HS-5 (cell line): ENCODE measurements at regions not wholly inside any gene's neighbourhood (a gene's known extent, or its start where the extent isn't known, plus 50 kb on each side); places are given as distances from the start of the nearest gene placed in this dataset.

Experiments
- DNase-seq: peaks from one replicate; pipeline ENCODE4 v3.0.0-alpha.2; 2012; ENCODE audit warnings: low read depth

DNA sequence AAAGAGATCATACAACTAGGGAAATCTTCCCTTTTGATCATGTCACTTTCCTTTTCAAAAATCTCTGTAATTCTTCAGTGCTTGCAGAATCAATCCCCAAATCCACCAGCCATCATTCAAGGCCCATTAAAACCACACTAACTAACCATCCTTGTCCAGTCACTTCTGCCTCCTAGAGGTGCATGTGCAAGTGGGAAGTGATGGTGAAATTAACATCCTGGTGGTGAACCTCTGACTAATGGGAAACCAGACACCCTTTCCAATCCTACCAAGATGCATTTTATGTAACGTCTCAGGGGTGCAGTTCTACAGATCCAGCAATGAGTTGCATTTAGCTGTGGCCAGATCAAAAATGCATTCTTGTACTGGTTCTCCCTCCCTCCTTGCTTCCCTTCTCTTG, 341.8 kb downstream of the RAPGEF2 start:
- DNase-seq, result no peak

GRCh38 chr4:159445692-159446091, 342.8 kb downstream of the RAPGEF2 start:
- no peak for DNase-seq

GRCh38 chr4:159446266-159446976, 343.5 kb downstream of the RAPGEF2 start:
- DNase-seq, result peak; percentile 33

GRCh38 chr4:159447296-159447695, 344.4 kb downstream of the RAPGEF2 start:
- no peak for DNase-seq

- no peak for DNase-seq
Observed at GRCh38 chr4:159451006-159451405, 348.1 kb downstream of the RAPGEF2 start.

DNA sequence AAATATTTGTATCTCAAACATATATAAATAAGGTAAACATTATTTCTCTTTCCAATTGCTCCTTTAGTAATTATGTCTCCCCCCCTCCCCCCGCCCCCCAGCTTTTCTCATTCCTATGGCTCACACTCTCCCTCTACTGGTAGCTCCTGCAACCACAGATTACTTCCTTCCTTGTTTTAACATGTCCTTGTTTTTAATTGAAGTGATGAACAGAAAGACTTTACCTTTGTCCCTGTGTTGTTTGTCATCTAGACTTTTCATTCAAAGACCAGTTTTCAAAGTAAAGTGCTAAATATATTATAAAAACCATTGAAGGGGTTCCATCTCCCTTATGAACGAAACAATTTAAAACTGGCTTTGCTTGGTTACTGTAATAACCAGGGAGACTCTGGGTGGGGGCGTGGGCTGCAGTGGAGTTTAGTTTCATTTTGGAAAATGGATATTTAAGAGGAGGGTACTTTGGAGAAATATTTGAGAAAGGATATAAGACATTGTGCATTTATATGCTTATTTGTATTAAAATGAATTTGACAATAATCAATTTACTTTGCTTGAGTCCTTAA, 352.9 kb downstream of the RAPGEF2 start:
- no peak for DNase-seq

DNA sequence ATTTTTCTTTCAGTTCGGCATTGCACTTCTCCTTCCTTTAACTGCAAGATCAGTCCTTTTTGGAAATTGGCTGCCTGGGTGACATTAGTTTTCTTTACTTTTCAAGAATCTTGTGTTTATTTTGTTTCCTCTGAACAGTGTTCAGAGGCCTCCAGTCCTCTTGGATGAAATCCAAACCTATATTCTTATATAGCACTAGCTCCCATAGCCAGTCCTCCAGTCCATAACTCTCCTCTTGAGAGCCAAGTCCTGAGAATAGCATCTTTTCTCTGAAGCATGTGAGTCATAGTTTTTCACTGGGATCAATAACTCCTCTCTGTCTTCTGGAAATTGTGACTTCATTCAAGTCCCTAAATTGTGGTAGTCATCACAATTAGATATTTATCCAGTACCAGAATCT, 357.5 kb downstream of the RAPGEF2 start:
- DNase-seq, result no peak

DNA sequence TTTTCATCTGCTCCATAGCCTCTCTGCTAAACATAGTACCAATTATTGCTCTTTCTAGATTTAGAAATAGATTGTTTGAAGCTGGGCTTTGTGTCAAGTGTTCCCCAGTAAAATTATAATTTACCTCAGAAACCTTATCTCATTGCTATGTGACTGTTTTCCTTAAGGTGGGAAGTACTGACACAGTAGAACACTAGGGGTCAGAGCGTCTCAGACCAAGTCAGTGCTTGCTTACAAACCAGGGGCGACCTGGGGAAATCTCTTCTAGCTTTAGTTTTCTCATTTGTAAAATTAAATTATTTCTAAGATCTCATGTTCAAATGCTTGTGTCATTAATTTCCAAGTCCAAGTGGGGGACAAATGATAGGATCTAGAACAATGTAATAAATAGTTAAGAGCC, 360.4 kb downstream of the RAPGEF2 start:
- no peak for DNase-seq

DNA sequence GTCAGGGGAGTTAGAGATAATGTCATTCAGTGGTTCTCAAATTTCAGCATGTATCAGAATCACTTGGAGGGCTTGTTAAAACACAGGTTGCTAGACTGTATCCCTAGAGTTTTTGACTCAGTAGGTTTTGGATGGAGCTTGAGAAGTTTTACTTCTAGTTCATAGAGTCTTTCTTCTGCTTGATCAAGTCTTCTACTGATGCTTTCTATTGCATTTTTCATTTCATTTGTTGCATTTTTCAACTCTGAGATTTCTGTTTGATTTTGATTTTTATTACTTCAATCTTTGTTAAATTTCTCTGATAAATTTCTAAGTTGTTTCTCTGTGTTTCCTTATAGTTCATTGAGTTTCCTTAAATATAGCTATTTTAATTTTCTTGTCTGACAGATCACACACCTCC, 361.4 kb downstream of the RAPGEF2 start:
- DNase-seq, result no peak

DNA sequence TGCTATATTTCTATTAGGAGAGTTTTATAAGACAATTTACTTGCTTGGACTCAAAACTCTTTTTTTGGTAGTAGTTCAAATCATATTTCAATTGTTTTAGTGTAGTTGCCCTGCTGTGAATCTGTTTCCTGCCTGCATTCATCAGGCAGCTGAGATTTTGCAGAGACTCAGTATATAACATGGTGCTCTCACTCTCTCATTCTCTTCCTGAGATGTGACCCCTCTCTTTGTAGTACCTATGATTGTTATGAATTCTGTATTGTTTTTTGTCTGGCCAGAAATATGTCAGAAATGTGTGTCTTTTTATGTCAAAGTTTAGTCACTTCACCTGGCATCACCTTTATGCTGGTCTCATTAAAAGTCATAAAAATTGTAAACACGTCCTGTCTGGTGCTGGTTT, 374.0 kb downstream of the RAPGEF2 start:
- DNase-seq, result no peak

DNA sequence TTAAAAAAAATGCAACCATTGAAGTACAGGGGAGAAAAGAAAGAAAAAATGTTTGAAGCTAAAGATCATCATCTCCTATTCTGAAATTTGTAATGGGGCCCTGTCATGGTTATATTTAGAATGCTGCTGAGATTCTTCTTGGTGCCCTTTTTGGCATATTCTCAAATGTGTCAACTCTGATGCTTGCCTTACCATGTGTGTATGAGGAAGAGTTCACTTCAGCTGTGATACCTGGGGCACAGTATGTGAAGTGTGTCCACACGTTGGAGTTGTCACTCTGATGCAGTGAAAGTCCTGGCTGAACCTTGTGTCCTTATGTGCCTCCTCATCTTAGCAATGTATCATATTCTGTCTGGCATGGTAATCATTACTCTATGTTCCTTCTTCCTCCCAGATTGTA, 377.9 kb downstream of the RAPGEF2 start:
- no peak for DNase-seq

- no peak for DNase-seq
Observed at GRCh38 chr4:159481936-159482335, 379.1 kb downstream of the RAPGEF2 start.

GRCh38 chr4:159483110-159483781, 380.4 kb downstream of the RAPGEF2 start:
- DNase-seq, result no peak

GRCh38 chr4:159483782-159484741, 381.2 kb downstream of the RAPGEF2 start:
- DNase-seq, result no peak

GRCh38 chr4:159484864-159485263, 382.0 kb downstream of the RAPGEF2 start:
- no peak for DNase-seq

DNA sequence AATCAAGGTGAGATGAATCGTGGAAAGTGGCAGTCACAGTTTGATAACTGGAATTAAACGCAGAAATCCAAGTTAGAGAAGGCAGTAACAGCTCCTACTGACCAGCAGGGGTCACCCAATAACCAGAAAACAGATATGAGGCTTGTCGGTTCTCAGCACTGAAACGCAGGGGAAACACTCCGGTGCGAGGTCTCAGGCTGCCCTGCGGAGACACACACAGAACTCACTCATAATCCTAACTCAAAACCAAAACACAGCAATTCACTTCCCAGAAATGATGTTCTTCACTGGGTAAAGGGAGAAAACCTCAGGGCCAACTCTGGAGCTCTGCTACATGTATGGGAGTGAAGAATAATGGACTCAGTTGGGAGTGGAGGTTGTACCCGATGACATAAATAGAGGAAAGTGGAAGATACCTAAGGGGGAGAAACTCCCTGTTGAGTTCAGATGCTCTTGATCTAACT, 384.4 kb downstream of the RAPGEF2 start:
- DNase-seq, result peak; percentile 42

DNA sequence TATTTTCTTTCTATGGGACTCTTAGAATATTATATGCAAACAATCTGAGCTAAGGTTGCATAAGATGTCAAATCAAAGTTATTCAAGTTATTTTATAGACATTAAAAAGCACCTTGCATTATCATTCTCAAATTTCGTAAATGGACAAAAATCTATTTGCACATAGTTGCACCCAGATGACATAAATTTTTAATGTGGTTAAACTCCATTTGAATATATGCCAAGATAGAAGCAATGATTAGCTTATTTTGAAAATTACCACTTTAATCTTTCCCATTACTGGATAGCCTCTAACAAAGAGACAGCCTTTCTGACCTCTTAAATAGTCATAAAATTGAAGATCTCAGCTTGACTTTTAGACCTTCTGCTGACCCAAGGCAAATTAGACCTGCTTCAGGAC, 386.8 kb downstream of the RAPGEF2 start:
- no peak for DNase-seq

DNA sequence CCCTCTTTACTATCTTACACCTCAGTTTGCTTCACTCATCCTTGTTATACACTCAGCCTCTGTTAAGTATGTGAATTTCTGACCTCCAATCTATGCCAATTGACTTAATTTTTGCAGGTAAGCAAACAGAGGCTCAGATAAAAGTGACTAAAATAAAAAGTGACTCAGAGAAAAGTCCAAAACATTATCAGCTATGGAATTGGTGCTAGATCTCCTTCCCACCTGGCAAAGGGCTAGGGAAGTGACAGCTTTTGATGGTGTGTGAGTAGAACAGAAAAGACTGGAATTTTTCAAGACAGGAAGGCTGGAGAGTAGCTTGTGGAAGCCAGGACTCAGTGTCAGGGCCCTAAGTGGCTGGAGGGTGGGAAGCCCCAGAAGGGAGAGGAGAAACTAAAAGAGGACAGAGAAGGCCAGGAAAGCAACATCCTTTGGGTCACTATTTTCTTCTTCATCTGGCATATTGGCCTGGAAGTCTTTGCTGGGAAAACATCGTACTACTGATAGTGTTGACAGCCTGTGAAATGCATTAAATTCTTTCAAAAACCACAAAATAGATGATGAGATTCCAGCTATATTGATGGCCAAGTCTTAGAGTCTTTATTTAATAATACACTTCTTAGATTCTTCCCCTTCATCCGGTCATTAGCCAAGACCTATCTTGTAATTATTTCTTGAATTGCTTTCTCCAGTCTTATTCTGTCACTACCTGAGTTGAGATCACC, 392.8 kb downstream of the RAPGEF2 start:
- no peak for DNase-seq

DNA sequence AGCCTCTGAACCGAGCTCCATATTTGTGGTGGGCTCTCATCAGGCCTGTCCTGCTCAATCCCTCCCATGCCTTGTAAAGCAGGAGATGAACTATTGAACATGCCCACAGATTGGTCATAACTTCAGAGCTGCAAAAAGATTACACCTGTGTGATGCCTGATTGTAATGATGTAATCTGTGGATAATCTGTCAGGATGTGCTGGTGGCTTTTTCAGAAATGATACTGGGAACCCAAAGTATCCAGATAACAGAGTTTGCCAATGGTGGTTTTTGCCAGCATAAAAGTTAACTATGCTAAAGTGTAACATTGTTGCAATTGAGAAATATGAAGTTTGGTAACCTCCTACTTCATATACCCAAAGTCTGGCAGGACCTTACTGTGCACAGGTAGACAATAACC, 393.4 kb downstream of the RAPGEF2 start:
- no peak for DNase-seq

- no peak for DNase-seq
Observed at GRCh38 chr4:159497936-159498335, 395.1 kb downstream of the RAPGEF2 start.

- no peak for DNase-seq
Observed at GRCh38 chr4:159498446-159499115, 395.7 kb downstream of the RAPGEF2 start.
